ENCODE measurements at regions not wholly inside any gene's neighbourhood (a gene's known extent, or its start where the extent isn't known, plus 50 kb on each side); places are given as distances from the start of the nearest gene placed in this dataset.

DNA sequence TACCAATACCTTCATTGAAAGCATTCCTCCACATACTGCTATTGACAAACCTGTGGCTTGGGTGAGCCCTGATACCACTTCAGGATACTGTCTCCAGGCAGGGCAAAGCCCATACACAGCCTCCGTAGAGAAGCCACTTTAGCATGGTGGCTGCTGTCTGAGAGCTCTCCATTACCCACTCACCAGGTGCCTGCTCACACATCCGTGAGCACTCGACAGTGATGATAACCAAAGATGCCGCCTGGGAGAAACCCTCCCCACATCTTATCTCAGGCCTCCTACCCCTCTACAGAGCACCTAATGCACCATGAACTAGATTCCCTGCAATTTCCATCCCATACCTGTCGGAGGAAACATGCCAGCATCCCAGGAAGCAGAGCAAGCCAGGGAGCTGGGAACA lies 57.6 kb upstream of the KLHL29 start:
- no peaks in the 10 kb centered on the region for H3K4me1 ChIP-seq (ENCODE audit: control insufficient read depth in 1 of 2, insufficient read depth in 2 of 2, low read length in 2 of 2)
- no peaks in the 10 kb centered on the region for H3K9me3 ChIP-seq (ENCODE audit: control insufficient read depth in 1 of 2, insufficient read depth in 1 of 2, low read depth in 1 of 2, low read length in 2 of 2)
- H3K9me2 ChIP-seq (ENCODE audit: insufficient read depth), result no peaks in the 10 kb centered on the region
- no peak overlapping the region for H3K9ac ChIP-seq (ENCODE audit: low read length)
- no peak for ATAC-seq
- H2AFZ ChIP-seq (ENCODE audit: low read depth, low read length, poor library complexity, severe bottlenecking), result no peak overlapping the region
- no peak for TF ChIP-seq ZNF274 (IDR thresholded peaks at IDR 0.05; ENCODE audit: low read depth, low read length)
- TF ChIP-seq ZFX (IDR thresholded peaks at IDR 0.05), result no peak
- TF ChIP-seq YY1 (IDR thresholded peaks at IDR 0.05; ENCODE audit: extremely low read depth, insufficient replicate concordance, low read depth, low read length), result no peak
- no peak for TF ChIP-seq CEBPB (IDR thresholded peaks at IDR 0.05; ENCODE audit: low read depth)
- no peaks in the 10 kb centered on the region for H4K20me1 ChIP-seq (ENCODE audit: insufficient read depth)
- no peak overlapping the region for H3K4me3 ChIP-seq (replicated peaks in 1 of 2; ENCODE audit: low read depth in 1 of 2, low read length in 2 of 2)
- no peak overlapping the region for H3K27ac ChIP-seq (ENCODE audit: low read depth, low read length)
- no peak for DNase-seq (ENCODE audit: low read depth, low spot score)
- no TSS peak for BruUV-seq (replicated peaks)
- ChIA-PET POLR2A (no interaction called here), RAD21 (ENCODE audit: low non-redundant PET in 1 of 2, low total read pairs in 2 of 2, uncharacterized antibody in 2 of 2, unreplicated experiment in 2 of 2) (no interaction called here), CTCF (no interaction called here)
- H3K79me2 ChIP-seq (ENCODE audit: insufficient read depth, low read length), result no peaks in the 10 kb centered on the region
- no peak overlapping the region for H3K4me2 ChIP-seq (ENCODE audit: low read length)
- H3K36me3 ChIP-seq (ENCODE audit: control insufficient read depth in 1 of 2, insufficient read depth in 2 of 2, low read length in 2 of 2), result no peaks in the 10 kb centered on the region
- intact Hi-C loops (cut with micrococcal nuclease), result no loop called here
- peaks cover 82% of the 10 kb centered on the region for H3K27me3 ChIP-seq (ENCODE audit: insufficient read depth, low read length)

- ATAC-seq (no peak), DNase-seq (ENCODE audit: low read depth, low spot score) (no peak)
- intact Hi-C loops (cut with micrococcal nuclease), result no loop called here
- no peak overlapping the region for H3K9ac ChIP-seq (ENCODE audit: low read length)
- ChIA-PET CTCF (no interaction called here), RAD21 (ENCODE audit: low non-redundant PET in 1 of 2, low total read pairs in 2 of 2, uncharacterized antibody in 2 of 2, unreplicated experiment in 2 of 2) (no interaction called here), POLR2A (no interaction called here)
- BruUV-seq (replicated peaks), result no TSS peak
- H3K36me3 ChIP-seq (ENCODE audit: control insufficient read depth in 1 of 2, insufficient read depth in 2 of 2, low read length in 2 of 2), result no peaks in the 10 kb centered on the region
- no peaks in the 10 kb centered on the region for H3K79me2 ChIP-seq (ENCODE audit: insufficient read depth, low read length)
- H3K27ac ChIP-seq (ENCODE audit: low read depth, low read length), result no peak overlapping the region
- no peak overlapping the region for H3K4me3 ChIP-seq (replicated peaks in 1 of 2; ENCODE audit: low read depth in 1 of 2, low read length in 2 of 2)
- H4K20me1 ChIP-seq (ENCODE audit: insufficient read depth), result no peaks in the 10 kb centered on the region
- TF ChIP-seq CBX3 (IDR thresholded peaks at IDR 0.05; ENCODE audit: low read depth) (no peak), TCF7L2 (IDR thresholded peaks at IDR 0.05; ENCODE audit: borderline replicate concordance, extremely low read depth, insufficient read depth, insufficient read length) (no peak), ELF1 (IDR thresholded peaks at IDR 0.05; ENCODE audit: borderline replicate concordance, low read depth) (no peak), EGR1 (IDR thresholded peaks at IDR 0.05; ENCODE audit: low read depth) (no peak), CEBPB (IDR thresholded peaks at IDR 0.05; ENCODE audit: low read depth) (no peak), JUND (IDR thresholded peaks at IDR 0.05) (no peak), ZNF274 (IDR thresholded peaks at IDR 0.05; ENCODE audit: low read depth, low read length) (no peak), EZH2 (IDR thresholded peaks at IDR 0.05) (no peak), FOSL1 (IDR thresholded peaks at IDR 0.05; ENCODE audit: low read depth) (no peak), ZFX (IDR thresholded peaks at IDR 0.05) (no peak), RAD21 (IDR thresholded peaks at IDR 0.05; ENCODE audit: low read depth) (no peak), CTCF (IDR thresholded peaks at IDR 0.05 in 2 of 3, conservative IDR thresholded peaks at IDR 0.05 in 1 of 3; ENCODE audit: borderline replicate concordance in 1 of 3, insufficient read depth in 1 of 3, low read depth in 2 of 3, low read length in 2 of 3) (no peak), SRF (IDR thresholded peaks at IDR 0.05; ENCODE audit: low read depth) (no peak)
- TF ChIP-seq, protein P1, sequence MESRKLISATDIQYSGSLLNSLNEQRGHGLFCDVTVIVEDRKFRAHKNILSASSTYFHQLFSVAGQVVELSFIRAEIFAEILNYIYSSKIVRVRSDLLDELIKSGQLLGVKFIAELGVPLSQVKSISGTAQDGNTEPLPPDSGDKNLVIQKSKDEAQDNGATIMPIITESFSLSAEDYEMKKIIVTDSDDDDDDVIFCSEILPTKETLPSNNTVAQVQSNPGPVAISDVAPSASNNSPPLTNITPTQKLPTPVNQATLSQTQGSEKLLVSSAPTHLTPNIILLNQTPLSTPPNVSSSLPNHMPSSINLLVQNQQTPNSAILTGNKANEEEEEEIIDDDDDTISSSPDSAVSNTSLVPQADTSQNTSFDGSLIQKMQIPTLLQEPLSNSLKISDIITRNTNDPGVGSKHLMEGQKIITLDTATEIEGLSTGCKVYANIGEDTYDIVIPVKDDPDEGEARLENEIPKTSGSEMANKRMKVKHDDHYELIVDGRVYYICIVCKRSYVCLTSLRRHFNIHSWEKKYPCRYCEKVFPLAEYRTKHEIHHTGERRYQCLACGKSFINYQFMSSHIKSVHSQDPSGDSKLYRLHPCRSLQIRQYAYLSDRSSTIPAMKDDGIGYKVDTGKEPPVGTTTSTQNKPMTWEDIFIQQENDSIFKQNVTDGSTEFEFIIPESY (IDR thresholded peaks at IDR 0.05; ENCODE audit: extremely low read depth, insufficient replicate concordance, low read length), result no peak
- H2AFZ ChIP-seq (ENCODE audit: low read depth, low read length, poor library complexity, severe bottlenecking), result no peak overlapping the region
- no peaks in the 10 kb centered on the region for H3K9me3 ChIP-seq (ENCODE audit: control insufficient read depth in 1 of 2, insufficient read depth in 1 of 2, low read depth in 1 of 2, low read length in 2 of 2)
- no peak overlapping the region for H3K4me2 ChIP-seq (ENCODE audit: low read length)
- no peaks in the 10 kb centered on the region for H3K9me2 ChIP-seq (ENCODE audit: insufficient read depth)
- peaks cover 82% of the 10 kb centered on the region for H3K27me3 ChIP-seq (ENCODE audit: insufficient read depth, low read length)
- no peaks in the 10 kb centered on the region for H3K4me1 ChIP-seq (ENCODE audit: control insufficient read depth in 1 of 2, insufficient read depth in 2 of 2, low read length in 2 of 2)
Observed at GRCh38 chr2:23327887-23328286, 57.1 kb upstream of the KLHL29 start.
